Stomach (tissue), 4 donors: ENCODE measurements at regions not wholly inside any gene's neighbourhood (a gene's known extent, or its start where the extent isn't known, plus 50 kb on each side); places are given as distances from the start of the nearest gene placed in this dataset.
"Not testable (repeated sequence)": the region's sequence is repeated elsewhere in the genome, so short reads cannot be mapped to it uniquely, and the experiment has no call there.

Experiments
- EP300 ChIP-seq: sonication (generic); formaldehyde crosslinking; IDR thresholded peaks from one replicate; pipeline ENCODE4 v1.6.1; 2017; ENCODE audit warnings: antibody characterized with exemption
- POLR2A ChIP-seq, 4 donors: fragments of 450-650 bp; IDR thresholded peaks; one replicate each; pipeline ENCODE4 v1.6.1; 2016; ENCODE audit warnings: antibody characterized with exemption in 4 of 4, control low read depth in 2 of 4, mild to moderate bottlenecking in 1 of 4, moderate library complexity in 1 of 4
- POLR2AphosphoS5 ChIP-seq, 3 donors: sonication (generic); formaldehyde crosslinking; IDR thresholded peaks; one replicate each; pipeline ENCODE4 v1.6.1; 2016; ENCODE audit warnings: antibody characterized with exemption in 3 of 3

DNA sequence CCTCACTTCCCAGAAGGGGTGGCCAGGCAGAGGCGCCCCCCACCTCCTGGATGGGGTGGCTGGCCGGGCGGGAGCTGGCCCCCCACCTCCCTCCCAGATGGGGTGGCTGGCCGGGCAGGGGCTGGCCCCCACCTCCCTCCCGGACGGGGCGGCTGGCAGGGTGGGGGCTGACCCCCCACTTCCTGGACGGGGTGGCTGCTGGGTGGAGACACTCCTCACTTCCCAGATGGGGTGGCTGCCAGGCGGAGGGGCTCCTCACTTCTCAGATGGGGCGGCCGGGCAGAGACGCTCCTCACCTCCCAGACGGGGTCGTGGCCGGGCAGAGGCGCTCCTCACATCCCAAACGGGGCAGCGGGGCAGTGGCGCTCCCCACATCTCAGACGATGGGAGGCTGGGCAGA, 126.1 kb upstream of the PKP2 start:
- not testable (repeated sequence) for TF ChIP-seq POLR2AphosphoS5 (IDR thresholded peaks at IDR 0.05); POLR2A (IDR thresholded peaks at IDR 0.05); EP300
